ENCODE measurements at regions not wholly inside any gene's neighbourhood (a gene's known extent, or its start where the extent isn't known, plus 50 kb on each side); places are given as distances from the start of the nearest gene placed in this dataset.

DNA sequence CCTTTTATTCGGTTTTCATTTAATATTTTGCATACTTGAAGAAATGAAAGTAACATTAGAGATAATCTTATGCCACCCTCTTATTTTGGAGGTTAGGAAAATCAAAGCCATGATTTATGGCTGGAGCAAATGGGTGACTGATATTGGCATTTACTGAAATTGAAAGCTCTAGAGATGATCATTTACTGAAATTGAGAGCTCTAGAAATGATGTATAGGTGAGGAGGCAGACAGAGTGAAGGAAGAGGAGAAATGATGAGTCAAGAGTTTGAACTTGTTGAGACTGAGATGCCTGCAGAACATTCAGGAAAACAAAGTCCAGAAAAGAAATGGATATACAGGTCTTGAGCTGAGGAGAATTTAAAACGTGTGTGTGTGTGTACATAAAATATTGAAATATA lies 217.6 kb downstream of the LTN1 start:
- TF ChIP-seq, protein P1, sequence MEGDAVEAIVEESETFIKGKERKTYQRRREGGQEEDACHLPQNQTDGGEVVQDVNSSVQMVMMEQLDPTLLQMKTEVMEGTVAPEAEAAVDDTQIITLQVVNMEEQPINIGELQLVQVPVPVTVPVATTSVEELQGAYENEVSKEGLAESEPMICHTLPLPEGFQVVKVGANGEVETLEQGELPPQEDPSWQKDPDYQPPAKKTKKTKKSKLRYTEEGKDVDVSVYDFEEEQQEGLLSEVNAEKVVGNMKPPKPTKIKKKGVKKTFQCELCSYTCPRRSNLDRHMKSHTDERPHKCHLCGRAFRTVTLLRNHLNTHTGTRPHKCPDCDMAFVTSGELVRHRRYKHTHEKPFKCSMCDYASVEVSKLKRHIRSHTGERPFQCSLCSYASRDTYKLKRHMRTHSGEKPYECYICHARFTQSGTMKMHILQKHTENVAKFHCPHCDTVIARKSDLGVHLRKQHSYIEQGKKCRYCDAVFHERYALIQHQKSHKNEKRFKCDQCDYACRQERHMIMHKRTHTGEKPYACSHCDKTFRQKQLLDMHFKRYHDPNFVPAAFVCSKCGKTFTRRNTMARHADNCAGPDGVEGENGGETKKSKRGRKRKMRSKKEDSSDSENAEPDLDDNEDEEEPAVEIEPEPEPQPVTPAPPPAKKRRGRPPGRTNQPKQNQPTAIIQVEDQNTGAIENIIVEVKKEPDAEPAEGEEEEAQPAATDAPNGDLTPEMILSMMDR (conservative IDR thresholded peaks at IDR 0.05): no peak
- no peak for TF ChIP-seq ZFX (IDR thresholded peaks at IDR 0.05)
